GM19438 (cell line): ENCODE measurements at regions not wholly inside any gene's neighbourhood (a gene's known extent, or its start where the extent isn't known, plus 50 kb on each side); places are given as distances from the start of the nearest gene placed in this dataset.

Source experiments
- ATAC-seq: cut with Tn5 transposase; IDR thresholded peaks from one replicate; pipeline ENCODE4 v1.9.1; 2021; ENCODE audit warnings: low read depth; ENCODE audit not compliant: unreplicated experiment

DNA sequence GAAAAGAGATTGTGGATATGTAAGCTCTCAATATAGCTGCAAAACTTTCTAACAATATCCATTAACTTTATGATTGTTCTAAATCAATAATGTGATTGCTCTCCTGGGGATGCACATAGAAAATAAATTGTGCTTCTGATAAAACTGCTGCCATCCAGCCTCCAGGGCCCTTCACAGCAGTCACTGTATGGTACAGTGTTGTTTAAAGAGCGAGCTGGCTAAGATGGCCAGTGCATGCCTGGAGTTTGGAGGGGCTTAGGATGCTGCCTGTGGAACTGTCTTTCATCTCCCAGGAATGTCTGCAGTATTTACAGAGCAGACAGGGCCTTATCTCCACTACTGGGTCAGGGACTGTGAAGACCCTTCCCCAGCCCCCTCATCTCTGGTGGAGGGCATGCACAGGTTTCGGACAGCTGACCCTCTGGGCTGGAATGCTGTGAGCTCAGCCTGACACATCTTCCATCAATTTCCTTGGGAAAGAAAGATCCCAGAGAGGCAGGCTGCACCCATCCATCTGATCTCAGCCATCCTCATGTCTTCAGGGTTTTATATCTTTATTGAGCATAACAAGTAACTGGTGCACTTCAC lies 137.0 kb downstream of the PLPP3 start:
- no peak for ATAC-seq

DNA sequence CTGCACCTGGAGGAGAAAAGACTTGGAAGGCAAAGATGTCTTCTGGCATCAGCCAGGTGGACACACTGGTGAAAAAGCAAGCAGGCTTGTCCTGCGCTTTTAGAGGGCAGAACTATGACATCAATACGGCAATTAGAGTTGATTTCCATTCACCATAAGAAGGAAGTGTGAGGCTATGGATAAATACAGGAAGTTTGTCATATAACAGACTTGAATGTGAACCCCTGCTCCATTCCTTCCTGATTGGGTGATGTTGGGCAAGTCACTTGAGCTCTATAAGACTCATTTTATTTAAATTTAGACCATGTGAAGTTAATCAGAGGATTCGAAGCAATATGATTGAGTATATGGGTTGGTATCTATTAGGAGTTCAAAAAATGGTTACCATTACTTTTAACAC lies 137.8 kb downstream of the PLPP3 start:
- no peak for ATAC-seq

DNA sequence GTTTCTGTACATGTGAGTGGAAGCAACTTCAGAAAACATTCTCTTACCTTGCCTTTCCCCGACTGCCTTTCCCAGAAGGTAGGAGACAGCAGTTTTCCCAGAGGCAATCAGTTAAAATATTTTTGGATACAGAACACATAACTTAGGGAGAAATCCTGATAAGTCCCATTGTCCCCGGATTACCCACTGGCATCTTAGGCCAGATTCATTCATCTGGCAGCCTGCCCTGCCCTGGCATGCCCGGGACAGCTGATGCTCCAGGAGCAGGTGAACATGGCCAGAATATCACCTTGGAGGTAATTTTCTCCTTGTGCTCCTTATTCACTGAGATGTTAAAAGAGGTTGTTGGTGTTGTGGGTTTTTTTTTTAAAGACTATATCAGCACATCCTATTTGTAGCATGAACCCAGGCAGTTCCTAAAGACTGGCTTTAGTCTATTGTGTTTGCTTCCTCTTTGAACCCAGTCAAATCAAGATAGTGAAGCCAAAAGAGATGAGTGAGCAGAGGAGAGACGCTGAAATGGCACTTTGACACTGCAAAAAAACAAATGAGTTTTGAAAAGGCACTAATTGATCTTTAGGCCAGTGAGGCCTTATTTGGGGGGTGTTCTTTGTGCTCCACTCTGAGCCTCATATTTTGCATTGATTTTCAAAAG lies 139.6 kb downstream of the PLPP3 start:
- ATAC-seq = no peak

DNA sequence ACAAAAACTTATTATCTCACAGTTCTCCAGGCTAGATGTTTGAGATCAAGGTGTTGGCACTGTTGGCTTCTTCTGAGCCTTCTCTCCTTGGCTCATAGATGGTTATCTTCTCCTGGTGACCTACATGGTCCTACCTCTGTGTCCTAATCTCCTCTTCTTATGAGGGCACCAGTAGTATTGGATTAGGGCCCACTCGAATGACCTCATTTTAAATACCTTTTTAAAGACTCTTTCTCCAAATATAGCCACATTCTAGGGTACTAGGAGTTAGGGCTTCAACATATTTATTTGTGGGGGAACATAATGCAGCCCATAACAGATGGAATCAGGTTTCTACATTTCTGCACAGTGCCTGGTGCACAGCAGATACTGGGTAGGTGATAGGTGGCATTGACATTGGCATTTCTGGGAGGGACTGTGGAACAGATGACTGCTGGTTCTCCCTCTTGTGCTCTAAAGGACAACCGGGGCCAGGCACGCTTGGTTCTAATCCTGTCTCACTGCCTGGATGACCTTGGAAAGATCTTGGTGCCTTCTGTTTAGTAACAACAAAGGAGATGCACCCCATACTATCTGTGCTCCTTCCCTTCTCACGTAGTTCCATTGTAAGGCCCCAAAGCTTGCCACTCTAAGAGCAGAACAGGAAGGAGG lies 140.3 kb downstream of the PLPP3 start:
- no peak for ATAC-seq

DNA sequence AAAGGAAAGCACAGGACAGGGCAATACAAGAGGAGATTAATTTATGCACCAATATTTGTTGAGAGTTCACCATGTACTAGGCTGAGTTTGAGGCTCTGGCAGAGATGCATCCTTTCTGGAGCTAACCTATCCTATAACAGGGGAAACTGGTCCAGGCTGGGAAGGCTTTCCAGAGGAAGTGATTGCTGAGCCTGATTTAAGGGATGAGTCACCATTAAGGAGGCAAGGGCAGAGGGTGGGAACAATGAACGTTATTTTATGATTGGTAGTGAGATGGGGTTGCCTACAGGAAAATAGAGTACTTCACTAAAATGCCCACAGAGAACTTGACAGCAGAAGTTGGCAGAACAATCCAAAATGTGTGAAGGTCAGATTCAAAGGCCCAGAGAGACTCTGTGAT lies 141.4 kb downstream of the PLPP3 start:
- ATAC-seq = no peak

DNA sequence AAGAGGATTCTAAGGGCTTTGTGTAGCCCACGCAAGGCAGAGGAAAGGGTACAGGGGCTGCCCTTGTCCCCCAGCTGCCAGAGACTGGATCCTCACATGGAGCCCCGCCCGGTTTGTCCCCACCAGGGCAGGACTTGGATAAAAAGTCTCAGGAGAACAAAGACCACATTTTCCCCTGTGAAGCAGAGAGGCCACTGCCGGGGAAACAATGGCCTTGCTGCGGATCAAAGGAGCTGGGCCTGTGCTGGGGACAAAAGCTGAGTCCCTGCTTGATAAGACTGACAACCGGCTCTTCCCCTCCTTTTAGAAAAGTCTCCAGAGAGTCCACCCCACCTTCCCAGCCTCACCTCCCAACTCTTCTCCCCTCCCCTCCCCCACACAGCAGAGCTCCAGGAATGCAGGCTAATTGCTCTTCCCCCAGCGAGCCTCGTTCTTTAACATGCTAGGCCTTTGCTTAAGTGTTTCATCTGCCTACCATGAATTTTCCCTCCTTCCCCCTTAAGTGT lies 142.4 kb downstream of the PLPP3 start:
- no peak for ATAC-seq

DNA sequence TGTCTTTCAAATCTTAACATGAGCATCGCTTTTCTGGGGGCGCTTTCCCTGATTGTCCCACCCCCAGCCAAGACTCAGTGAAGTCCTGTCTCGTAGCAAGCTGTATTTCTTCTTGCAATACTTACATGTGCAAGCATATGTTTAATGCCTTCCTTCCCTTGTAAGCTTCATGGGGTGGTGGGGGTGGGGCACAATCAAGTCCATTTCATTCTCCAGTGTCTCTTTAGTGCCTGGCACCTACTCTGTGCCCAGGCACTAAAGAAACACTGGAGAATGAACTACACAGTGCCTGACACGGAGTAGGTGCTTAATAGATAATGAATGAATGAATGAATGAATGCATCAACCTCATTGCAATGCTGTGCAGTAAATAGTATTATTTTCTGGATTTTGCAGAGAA lies 143.1 kb downstream of the PLPP3 start:
- ATAC-seq = no peak

DNA sequence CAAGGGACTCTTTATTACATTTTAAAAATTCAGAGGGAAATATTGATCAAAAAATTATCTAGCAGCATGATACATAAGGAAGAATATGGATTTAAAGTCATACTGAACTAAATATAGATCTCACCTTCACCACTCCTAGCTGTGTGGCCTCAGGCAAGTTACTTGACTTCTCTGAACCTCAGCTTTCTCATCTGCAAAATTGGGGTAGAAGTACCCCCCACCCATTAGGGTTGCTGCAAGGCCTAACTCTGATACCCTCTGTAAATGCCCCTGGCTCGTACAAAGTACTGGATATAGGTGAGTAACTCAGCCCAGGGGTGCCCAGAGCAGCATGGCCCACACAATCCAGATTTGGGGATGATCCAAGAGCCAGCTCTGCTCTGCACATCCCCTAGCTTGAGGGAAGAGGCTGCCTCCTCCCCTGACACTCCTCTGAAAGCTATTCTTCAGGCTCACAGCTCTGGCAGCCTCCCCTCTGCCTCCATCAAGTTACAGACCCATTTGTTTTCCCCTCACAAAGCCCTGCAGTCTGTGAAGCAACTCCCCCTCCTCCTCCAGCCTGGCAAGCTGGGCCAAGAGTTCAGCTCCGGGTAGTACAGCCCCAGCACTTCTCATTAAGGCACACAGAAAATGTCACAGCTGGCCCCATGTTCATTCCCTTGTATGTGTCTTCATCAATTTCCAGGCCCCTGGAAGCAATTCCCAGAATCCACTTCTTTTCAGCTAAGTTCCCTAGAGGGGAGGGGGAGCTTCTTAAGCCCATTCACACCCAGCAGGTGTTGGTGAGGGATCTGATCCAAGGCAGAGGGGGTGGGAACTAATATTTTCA lies 143.7 kb downstream of the PLPP3 start:
- no peak for ATAC-seq

DNA sequence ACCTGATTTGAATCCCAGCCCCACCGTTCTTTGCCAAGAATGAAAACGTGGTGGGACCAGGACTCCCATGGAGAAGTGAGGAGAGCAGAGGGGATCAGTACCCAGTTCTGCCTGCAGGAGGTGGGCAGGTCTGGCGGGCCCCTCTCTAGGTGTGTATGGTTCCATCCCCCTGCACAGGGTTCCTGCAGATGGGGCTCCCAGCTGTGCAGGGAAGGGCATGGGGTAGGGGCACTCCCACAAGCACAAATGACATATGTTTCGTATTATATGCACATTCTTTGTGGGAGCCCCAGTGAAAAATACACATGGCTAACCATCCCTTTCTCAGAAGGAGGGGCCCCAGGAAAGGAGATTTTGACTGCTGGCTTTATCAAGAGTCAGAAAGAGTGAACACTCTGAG lies 144.6 kb downstream of the PLPP3 start:
- no peak for ATAC-seq

DNA sequence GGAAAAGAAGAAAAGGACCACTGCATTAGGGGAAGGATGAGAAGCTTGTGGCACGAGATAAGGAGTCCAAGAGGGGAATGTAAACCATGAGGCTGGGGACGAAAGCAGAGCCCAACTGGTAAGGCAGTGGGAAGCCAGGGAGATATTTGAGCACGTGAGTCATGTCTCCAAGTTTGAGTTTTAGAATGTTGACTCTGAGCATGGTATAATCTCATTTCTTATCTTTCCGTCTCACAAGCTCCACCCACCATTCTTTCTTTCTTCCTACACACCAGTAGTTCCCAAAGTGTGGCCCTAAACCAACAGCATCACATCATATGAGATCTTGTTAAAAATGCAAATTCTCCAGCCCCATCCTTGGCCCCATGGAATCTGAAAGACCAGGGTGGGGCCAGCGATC lies 145.3 kb downstream of the PLPP3 start:
- ATAC-seq = no peak

DNA sequence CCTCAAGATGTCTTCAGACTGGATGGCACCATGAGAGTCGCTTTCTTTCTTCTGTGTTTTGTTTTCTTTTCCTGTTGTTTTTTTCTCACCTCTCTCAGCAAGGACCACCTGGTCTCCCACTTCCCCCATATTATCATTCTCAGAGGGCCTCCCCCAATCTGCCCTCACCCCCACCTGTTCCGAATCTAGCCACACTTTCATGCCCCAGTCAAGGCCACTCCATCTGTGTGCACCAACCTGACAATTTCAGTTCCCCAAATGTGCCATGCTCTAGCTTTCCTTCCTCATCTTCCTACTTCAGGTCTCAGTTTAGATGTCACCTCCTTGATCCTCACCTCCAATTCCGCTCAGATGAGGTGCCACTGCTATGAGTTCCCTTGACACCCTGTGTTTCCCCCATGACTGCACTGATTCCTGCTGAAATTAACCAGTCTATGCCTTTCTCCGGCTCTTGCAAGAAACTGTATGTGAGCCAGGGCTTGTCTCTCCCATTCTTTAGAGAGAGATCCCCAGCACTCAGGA lies 146.2 kb downstream of the PLPP3 start:
- ATAC-seq = no peak

DNA sequence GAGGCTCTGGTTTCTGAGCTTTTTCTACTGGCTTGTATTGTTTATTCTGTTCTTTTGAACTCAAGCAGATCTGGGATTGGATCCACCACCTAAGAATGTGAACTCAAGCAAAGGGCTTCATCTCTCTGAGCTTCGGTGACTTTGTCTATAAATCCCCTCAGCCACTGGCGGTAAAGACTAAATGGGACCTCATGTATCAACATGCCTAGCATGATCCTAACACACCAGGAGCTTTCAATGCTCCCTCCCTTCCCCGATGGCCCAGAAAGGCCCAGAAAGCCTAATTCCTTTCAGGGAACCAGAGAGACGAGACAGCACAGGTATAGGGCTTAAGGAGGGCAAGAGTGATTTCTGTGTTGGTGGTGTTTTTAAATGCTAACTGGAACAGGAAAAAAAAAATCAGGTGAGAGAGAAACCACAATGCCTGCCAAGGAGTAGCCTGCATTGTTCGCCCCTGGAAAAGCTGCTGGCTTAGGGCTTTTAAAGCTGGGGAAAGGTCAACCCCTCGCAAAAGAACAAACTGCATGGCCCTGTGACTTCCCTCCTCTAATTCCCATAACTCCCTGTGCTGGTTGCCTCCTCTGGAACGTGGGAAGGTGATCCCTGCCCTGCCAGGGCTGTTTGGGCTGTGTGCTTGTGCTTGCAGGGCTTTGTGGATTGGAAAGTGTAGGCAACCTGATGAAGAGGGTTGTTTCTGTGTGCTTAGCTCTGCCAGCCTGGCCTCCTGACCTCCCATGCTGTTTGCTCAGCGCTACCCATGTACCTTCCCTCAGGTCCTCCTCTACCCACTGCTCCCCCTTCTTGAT lies 147.0 kb downstream of the PLPP3 start:
- ATAC-seq = no peak

DNA sequence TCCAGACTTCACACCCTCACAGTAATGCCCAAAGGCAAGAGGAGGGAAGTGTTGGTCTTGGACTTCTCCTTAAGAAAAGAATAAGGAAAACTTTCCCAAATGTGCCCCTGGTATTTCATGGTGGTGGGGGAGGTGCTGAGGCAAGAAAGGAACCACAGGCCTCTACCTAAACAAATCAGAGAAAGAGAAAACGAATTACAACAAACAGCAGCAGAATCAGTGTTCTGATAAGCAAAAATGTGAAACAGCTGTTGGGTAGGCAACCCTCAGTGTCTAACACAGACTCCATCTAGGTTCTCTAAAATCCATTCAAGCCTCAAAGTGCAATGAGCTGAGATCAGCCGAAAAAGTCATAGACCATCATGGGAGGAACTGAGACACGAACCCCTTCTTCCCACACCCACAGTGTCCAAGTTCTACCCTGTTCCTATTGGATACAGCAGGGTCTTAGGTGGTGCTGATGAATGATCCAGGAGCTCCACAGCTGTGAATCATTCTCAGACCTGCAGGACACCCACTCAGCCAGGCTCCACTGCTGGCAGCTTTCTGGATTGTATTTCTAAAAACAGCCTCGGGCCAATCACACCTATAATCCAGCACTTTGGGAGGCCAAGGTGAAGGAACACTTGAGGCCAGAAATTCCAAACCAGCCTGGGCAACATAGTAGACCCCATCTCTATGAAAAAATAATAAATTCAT lies 149.1 kb downstream of the PLPP3 start:
- no peak for ATAC-seq

DNA sequence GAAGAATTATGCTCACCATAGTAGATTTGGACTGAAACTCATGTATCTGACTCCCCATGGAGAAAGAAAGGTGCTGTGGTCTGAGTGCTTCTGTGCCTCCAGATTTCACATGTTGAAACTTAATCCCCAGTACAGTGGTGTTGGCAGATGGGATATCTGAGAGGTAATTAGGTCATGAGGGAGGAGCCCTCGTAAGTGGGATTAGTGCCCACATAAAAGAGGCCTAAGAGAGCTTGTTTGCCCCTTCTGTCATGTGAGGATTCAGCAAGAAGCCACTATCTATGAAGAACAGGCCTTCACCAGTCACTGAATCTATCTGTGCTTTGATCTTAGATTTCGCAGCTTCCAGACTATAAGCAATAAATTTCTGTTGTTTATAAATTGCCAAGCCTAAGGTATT lies 150.1 kb downstream of the PLPP3 start:
- no peak for ATAC-seq

DNA sequence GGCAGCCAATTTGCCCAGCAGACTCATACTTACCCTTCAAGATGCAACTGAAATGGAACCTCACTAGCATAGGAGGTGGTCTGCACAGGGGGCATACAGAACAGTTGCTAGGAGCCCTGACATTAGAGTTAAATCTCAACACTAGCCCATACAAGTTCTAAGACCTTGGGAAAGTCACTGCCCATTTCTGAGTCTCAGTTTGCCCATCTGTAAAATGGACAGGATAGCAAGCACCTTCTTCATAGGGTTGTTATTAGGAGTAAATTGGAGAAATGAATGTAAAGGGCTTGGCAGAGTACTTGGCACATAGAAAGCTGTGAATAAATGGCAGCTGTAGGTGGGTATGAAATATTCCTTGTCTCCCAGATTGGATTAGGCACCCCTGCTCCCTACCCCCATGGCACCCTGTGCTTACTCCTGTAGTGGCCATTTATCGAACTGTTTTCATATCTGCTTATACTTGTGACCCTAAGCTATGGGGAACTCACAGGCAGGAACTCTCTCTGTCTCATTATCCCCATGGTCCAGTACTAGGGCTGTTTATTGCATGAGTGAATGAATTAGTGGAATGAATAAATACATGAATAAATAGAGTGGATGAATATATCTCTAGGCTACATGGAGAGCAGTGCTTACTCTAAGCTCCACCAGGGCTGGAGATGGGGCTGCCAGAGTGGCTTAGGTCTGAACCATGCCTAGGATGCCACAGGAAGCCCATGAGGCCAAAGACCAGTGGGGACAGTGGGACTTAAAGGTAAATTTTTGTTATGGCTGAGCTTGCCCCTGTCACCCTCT lies 152.6 kb downstream of the PLPP3 start:
- ATAC-seq = no peak

DNA sequence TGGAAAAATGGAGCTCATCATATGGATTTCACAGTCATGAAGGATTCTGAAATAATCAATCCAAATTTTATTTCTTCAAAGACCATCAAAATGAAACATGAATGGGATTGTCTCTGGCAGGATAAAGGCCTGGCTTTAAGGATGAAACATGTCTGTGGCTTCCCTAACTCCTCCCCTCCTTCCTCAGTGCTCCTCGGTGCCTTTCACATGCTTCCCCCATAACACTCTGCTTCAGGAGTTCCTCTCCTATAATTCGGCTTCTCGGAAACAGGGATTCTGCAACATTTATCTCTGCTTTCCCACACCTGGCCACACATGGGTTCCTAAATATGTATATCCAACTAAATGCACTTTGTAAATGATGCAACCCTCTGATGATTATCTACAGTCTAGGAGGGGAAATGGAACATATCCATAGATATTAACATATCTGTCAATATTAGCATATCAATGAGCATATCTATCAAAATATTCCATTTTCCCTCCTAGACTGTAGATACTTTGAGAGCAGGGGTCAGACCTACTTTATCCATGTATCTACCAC lies 153.8 kb downstream of the PLPP3 start:
- ATAC-seq = no peak

DNA sequence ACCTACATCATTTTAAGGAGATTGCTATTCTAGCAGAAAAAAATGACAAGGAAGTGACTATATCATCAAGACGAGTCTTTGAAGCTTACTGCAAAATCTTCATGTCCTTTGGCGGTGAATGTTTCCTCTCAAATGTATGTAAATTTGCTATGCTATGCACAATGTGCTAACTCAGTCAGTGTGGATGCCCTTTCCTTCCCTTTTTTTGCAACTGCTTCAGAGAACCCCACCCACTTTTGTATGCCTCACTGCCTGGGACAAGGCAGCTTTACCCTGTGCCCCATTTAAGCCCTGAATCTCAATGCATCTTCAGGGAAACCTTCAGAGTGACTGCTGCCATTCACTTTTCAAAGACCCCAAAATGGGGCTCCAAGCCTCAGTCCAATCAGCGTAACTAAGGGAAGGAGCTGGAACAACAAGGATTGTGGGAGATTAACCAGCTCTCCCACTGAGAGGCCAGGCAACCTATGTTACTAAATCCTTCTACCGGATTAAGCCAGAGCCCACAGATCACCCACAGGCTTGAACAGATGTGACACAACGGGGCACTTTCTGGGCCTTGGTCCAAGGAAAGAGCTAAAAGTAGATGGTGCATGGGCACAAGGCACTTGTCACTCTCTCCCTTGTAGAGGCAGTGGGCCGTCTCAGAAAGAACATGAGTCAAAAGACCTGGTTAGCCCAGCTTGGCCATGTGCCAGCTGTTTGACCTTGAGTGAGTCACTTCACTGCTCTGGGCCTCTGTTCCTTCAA lies 154.4 kb downstream of the PLPP3 start:
- no peak for ATAC-seq

DNA sequence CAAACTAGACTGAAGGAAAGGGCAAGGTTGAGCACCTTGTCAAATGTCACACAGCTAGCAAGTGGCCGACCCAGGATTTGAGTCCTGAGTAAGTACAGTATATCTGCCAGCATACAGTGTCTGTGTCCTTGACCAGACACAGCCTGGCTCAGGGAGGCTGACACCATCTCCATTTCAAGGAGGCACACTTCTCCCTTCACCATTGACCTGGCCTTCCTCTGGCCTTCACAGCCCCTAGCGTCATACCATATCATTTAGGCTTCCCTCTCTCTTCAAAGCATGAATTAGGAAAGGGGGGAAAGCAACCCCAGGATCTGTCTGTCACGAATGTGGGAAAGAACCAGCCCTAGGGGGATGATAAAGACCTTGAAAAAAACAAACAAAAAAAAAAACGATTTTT lies 155.6 kb downstream of the PLPP3 start:
- ATAC-seq = no peak
